Erythroblast (primary cell): ENCODE measurements at regions not wholly inside any gene's neighbourhood (a gene's known extent, or its start where the extent isn't known, plus 50 kb on each side); places are given as distances from the start of the nearest gene placed in this dataset.

Experiments used
- GATA1 ChIP-seq: IDR thresholded peaks from 2 replicates; pipeline ENCODE4 v1.6.1; 2011; ENCODE audit warnings: low read depth, mild to moderate bottlenecking, control low read depth, low read length, moderate library complexity
- POLR2A ChIP-seq: IDR thresholded peaks from 2 replicates; pipeline ENCODE4 v1.6.1; 2011; ENCODE audit warnings: mild to moderate bottlenecking, low read length

GRCh38 chr7:13201628-13202027 lies 514.2 kb downstream of the ARL4A start:
- TF ChIP-seq POLR2A (no peak), GATA1 (no peak)
